IPS-18a (cell line): ENCODE measurements at regions not wholly inside any gene's neighbourhood (a gene's known extent, or its start where the extent isn't known, plus 50 kb on each side); places are given as distances from the start of the nearest gene placed in this dataset.

ENCODE experiments used
- H3K27ac ChIP-seq: one replicate; pipeline ENCODE4 v1.5.1; 2013; ENCODE audit warnings: low read length
- H3K27me3 ChIP-seq: one replicate; pipeline ENCODE4 v1.6.1; 2013; ENCODE audit warnings: mild to moderate bottlenecking, low read length; ENCODE audit not compliant: control insufficient read depth, insufficient read depth
- H3K36me3 ChIP-seq: one replicate; pipeline ENCODE4 v1.6.1; 2013; ENCODE audit warnings: low read depth, low read length; ENCODE audit not compliant: control insufficient read depth
- H3K4me1 ChIP-seq: one replicate; pipeline ENCODE4 v1.6.1; 2013; ENCODE audit warnings: low read depth, low read length; ENCODE audit not compliant: control insufficient read depth
- H3K4me3 ChIP-seq: one replicate; pipeline ENCODE4 v1.5.1; 2013; ENCODE audit warnings: low read length
- H3K9ac ChIP-seq: one replicate; pipeline ENCODE4 v1.6.1; 2013; ENCODE audit warnings: mild to moderate bottlenecking, low read length, moderate library complexity
- H3K9me3 ChIP-seq: one replicate; pipeline ENCODE4 v1.6.1; 2013; ENCODE audit warnings: low read depth, low read length; ENCODE audit not compliant: control insufficient read depth

GRCh38 chr4:126957987-126958386 lies 674.8 kb upstream of the INTU start:
- Histone ChIP-seq H3K4me3 (no peak overlapping the region), H3K4me1 (no peaks in the 10 kb centered on the region), H3K27me3 (no peaks in the 10 kb centered on the region)

GRCh38 chr4:126958482-126958881 lies 674.3 kb upstream of the INTU start:
- no peak overlapping the region for H3K9ac ChIP-seq
- H3K4me1 ChIP-seq = no peaks in the 10 kb centered on the region
- no peaks in the 10 kb centered on the region for H3K36me3 ChIP-seq
- H3K27me3 ChIP-seq = no peaks in the 10 kb centered on the region
- H3K27ac ChIP-seq = no peak overlapping the region
- no peak overlapping the region for H3K4me3 ChIP-seq
- no peaks in the 10 kb centered on the region for H3K9me3 ChIP-seq

More at GRCh38 chr4:126957987-126958386, 674.8 kb upstream of the INTU start:
- Histone ChIP-seq H3K27ac (no peak overlapping the region), H3K9me3 (no peaks in the 10 kb centered on the region), H3K36me3 (no peaks in the 10 kb centered on the region), H3K9ac (no peak overlapping the region)

DNA sequence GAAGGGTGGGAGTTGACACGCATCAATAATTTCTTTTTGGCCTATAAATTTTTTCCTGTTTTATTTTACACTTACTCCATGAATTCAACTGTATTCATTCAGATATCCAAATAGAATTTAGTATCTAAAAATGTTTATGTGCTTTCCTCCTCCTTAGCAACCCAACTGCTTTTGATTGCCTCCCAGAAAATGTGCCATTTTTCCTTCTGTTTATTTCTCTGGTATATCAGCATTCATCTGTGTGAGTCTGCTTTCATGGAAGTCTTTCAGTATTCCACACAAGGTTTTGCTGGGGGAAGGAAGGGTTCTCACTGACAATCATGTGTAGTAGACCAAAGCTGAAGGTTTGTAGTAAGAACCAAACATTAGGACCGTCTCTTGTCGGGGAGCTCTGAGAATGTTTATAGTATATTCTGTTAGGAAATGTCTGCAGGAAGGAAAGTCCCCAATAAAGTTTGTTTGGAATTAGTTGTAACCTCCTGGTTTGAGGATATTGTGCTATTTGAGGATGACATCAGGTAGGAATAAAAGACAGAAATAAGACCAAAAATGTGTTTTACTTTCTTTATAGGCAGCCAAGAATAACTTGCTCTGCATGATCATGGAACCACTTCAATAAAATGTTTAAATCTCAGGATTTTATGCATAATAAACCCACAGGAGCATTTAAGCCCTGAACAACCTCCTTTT lies 673.6 kb upstream of the INTU start:
- Histone ChIP-seq H3K4me3 (no peak overlapping the region), H3K9ac (no peak overlapping the region), H3K4me1 (no peaks in the 10 kb centered on the region), H3K27me3 (no peaks in the 10 kb centered on the region), H3K36me3 (no peaks in the 10 kb centered on the region), H3K9me3 (no peaks in the 10 kb centered on the region), H3K27ac (no peak overlapping the region)

DNA sequence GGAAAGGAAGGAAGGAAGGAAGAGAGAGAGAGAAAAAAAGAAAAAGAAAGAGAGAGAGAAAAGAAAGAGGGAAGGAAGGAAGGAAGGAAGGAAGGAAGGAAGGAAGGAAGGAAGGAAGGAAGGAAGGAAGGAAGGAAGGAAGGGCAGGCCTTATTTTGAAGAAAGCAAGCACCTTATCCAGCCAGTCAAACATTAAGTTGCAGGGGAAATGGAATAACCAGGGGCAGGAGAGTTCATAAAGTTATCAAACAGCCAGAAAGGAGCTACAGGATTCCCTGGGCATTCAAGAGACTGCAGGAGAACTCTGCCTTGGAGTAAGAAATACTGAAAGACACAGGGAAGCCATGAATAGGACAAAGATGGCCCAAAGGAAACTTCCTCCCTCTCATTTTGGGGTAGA lies 672.0 kb upstream of the INTU start:
- H3K4me1 ChIP-seq = no peaks in the 10 kb centered on the region
- no peaks in the 10 kb centered on the region for H3K36me3 ChIP-seq
- no peak overlapping the region for H3K9ac ChIP-seq
- H3K27me3 ChIP-seq = no peaks in the 10 kb centered on the region
- H3K27ac ChIP-seq = no peak overlapping the region
- H3K4me3 ChIP-seq = no peak overlapping the region
- no peaks in the 10 kb centered on the region for H3K9me3 ChIP-seq

DNA sequence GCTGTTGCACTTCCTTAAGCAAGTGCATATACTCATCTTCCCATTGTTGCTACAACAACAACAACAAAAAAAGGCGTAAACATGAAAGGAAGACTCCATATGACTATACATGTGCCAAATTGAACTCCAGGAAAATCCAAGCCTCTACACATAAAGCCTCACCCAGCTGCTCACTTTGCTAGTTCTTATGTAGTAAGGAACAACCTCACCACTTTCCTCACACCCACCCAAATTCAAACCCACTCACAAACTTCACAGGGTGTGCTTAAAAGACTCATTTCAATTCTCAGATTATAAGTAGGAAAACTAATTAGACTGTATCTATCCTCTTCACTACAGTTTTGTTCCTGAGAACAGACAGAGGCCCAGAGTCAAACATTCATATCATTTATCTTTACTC lies 671.1 kb upstream of the INTU start:
- no peaks in the 10 kb centered on the region for H3K27me3 ChIP-seq
- no peaks in the 10 kb centered on the region for H3K36me3 ChIP-seq

GRCh38 chr4:126965877-126966276 lies 666.9 kb upstream of the INTU start:
- Histone ChIP-seq H3K9ac (no peak overlapping the region), H3K36me3 (no peaks in the 10 kb centered on the region), H3K27ac (no peak overlapping the region), H3K4me1 (no peaks in the 10 kb centered on the region), H3K27me3 (no peaks in the 10 kb centered on the region), H3K4me3 (no peak overlapping the region), H3K9me3 (no peaks in the 10 kb centered on the region)

More for the DNA sequence above, 671.1 kb upstream of the INTU start:
- Histone ChIP-seq H3K9ac (no peak overlapping the region), H3K27ac (no peak overlapping the region), H3K4me1 (no peaks in the 10 kb centered on the region), H3K9me3 (no peaks in the 10 kb centered on the region), H3K4me3 (no peak overlapping the region)

DNA sequence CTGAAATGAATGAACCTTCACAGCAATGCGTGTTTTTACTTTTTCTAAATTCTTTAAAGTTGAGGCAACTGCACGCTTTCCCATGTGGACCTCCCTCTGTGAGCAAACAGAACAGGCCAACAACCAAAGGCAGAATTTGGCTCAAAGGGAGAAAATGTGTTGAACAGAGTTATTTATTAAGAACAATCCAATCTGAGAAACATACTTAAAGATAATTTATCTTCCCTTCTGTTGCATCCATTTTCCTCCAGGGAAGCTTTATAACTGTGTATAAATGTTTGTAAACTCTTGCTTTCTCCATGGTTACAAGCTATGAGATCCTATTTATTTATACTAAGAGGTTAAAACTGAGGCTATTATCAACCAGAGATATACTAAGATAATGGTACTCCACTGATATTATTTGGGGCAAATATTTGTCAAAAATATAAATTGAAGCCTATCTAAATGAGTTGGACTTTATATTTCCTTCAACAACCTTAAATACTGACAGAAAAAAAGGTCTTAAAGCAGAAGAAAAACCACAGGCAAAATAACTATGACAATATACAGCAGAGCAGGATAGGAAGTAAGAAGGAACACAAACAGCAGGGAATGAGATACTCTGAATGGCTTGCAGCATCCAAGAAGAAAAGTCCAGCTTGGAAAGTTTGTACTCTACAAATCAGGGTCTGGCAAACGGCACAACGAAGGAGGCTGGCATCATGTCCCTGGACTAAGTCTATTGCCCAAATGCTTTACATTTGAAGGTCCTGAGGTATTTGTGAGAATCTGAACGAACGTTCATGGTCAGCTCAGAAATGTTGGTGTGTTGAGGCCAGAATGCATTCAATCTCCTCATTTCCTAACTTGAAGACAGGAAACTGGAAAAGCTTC lies 663.2 kb upstream of the INTU start:
- Histone ChIP-seq H3K9ac (no peak overlapping the region), H3K4me1 (no peaks in the 10 kb centered on the region), H3K27me3 (no peaks in the 10 kb centered on the region), H3K4me3 (no peak overlapping the region), H3K36me3 (no peaks in the 10 kb centered on the region), H3K27ac (no peak overlapping the region), H3K9me3 (no peaks in the 10 kb centered on the region)

DNA sequence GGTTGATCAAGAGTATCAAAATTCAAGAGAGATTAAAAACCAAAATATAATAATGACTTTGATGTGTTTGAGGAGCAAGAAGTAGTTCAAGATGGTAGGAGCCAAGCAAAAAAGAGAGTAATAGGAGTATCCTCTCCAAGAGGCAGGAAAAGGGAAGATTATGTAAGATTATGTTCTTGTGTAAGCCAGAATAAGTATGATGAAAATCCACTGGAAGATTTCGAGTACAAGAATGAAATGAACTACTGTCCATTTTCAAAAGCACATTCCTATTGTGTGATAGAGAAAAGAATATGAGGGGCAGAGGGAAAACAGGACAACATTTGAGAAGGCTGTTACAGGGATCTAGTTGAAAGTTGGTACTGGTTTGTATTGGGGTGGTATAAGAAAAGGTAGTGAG lies 659.6 kb upstream of the INTU start:
- Histone ChIP-seq H3K4me3 (no peak overlapping the region), H3K27ac (no peak overlapping the region), H3K27me3 (no peaks in the 10 kb centered on the region), H3K9me3 (no peaks in the 10 kb centered on the region), H3K4me1 (no peaks in the 10 kb centered on the region), H3K9ac (no peak overlapping the region), H3K36me3 (no peaks in the 10 kb centered on the region)

GRCh38 chr4:126976850-126977632 lies 655.7 kb upstream of the INTU start:
- Histone ChIP-seq H3K9me3 (no peaks in the 10 kb centered on the region), H3K4me1 (no peaks in the 10 kb centered on the region), H3K36me3 (no peaks in the 10 kb centered on the region), H3K27me3 (no peaks in the 10 kb centered on the region), H3K9ac (no peak overlapping the region), H3K27ac (no peak overlapping the region), H3K4me3 (no peak overlapping the region)

GRCh38 chr4:126986005-126986404 lies 646.8 kb upstream of the INTU start:
- Histone ChIP-seq H3K9ac (no peak overlapping the region), H3K27me3 (no peaks in the 10 kb centered on the region), H3K27ac (no peak overlapping the region), H3K4me3 (no peak overlapping the region), H3K36me3 (no peaks in the 10 kb centered on the region), H3K9me3 (no peaks in the 10 kb centered on the region), H3K4me1 (no peaks in the 10 kb centered on the region)

DNA sequence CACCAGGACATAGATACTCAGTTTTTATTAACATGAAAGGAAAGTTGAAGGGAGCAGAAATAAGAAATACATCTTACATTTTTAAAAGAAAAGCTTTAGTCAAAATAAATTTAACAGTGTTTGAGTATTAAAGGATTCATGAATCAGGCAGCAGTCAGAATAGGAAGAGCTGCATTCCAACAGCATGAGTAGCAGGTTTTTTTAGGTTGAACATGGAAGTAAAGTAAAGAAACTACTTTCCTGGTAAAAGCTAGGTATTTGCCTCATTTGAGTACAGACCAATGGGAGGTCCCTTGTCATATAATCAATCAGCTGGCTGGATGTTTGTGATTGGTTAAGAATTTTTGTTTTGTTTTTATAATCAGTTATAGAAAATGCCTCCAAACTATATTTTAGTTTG lies 645.9 kb upstream of the INTU start:
- H3K4me1 ChIP-seq = no peaks in the 10 kb centered on the region

More for the DNA sequence above, 645.9 kb upstream of the INTU start:
- Histone ChIP-seq H3K4me3 (no peak overlapping the region), H3K9ac (no peak overlapping the region), H3K36me3 (no peaks in the 10 kb centered on the region), H3K9me3 (no peaks in the 10 kb centered on the region), H3K27ac (no peak overlapping the region), H3K27me3 (no peaks in the 10 kb centered on the region)
